Nephron (organoid): ENCODE measurements at regions not wholly inside any gene's neighbourhood (a gene's known extent, or its start where the extent isn't known, plus 50 kb on each side); places are given as distances from the start of the nearest gene placed in this dataset.

Source experiments
- H3K27ac Mint-ChIP-seq, 3 experiments: 2 replicates each; pipeline ENCODE4 v1.8.0; 2020; ENCODE audit warnings: mixed read lengths in 3 of 3, mild to moderate bottlenecking in 2 of 3, moderate library complexity in 1 of 3
- H3K27me3 Mint-ChIP-seq: 2 replicates; pipeline ENCODE4 v1.8.0; 2021; ENCODE audit warnings: low read depth, mild to moderate bottlenecking, moderate library complexity, mixed read lengths
- H3K36me3 Mint-ChIP-seq: 2 replicates; pipeline ENCODE4 v1.8.0; 2020; ENCODE audit warnings: low read depth, mixed read lengths
- H3K4me1 Mint-ChIP-seq: 2 replicates; pipeline ENCODE4 v1.8.0; 2020; ENCODE audit warnings: mixed read lengths
- H3K4me3 Mint-ChIP-seq, 3 experiments: 2 replicates each; pipeline ENCODE4 v1.8.0; 2020; ENCODE audit warnings: mild to moderate bottlenecking in 3 of 3, mixed read lengths in 3 of 3, moderate library complexity in 2 of 3
- H3K9me3 Mint-ChIP-seq: 2 replicates; pipeline ENCODE4 v1.8.0; 2020; ENCODE audit warnings: mixed read lengths
- CTCF ChIP-seq, 3 experiments: fragments of 200-600 bp; sonication (generic); IDR thresholded peaks; one replicate each; pipeline ENCODE4 v1.5.0; 2021; ENCODE audit warnings: antibody characterized with exemption in 3 of 3; ENCODE audit not compliant: unreplicated experiment in 3 of 3

- Mint-ChIP-seq H3K27ac (no peak overlapping the region), H3K4me1 (no peaks in the 10 kb centered on the region), H3K27me3 (peaks cover 12% of the 10 kb centered on the region), H3K36me3 (no peaks in the 10 kb centered on the region), H3K9me3 (peaks cover 7% of the 10 kb centered on the region), H3K4me3 (no peak overlapping the region)
- no peak for TF ChIP-seq CTCF (IDR thresholded peaks at IDR 0.05; ENCODE audit: unreplicated experiment in 3 of 3)
Observed at GRCh38 chr5:3913279-3913678, 317.6 kb downstream of the IRX1 start.

- no peaks in the 10 kb centered on the region for H3K4me1 Mint-ChIP-seq
- H3K27ac Mint-ChIP-seq, result no peak overlapping the region
- no peak overlapping the region for H3K4me3 Mint-ChIP-seq
- peaks cover 7% of the 10 kb centered on the region for H3K27me3 Mint-ChIP-seq
- H3K36me3 Mint-ChIP-seq, result no peaks in the 10 kb centered on the region
- peaks cover 8% of the 10 kb centered on the region for H3K9me3 Mint-ChIP-seq
- no peak for TF ChIP-seq CTCF (IDR thresholded peaks at IDR 0.05; ENCODE audit: unreplicated experiment in 3 of 3)
Observed at GRCh38 chr5:3925022-3925421, 329.4 kb downstream of the IRX1 start.

- Mint-ChIP-seq H3K4me1 (no peaks in the 10 kb centered on the region), H3K27ac (no peak overlapping the region), H3K9me3 (peaks cover 4% of the 10 kb centered on the region), H3K36me3 (no peaks in the 10 kb centered on the region), H3K27me3 (peaks cover 7% of the 10 kb centered on the region), H3K4me3 (no peak overlapping the region)
- no peak for TF ChIP-seq CTCF (IDR thresholded peaks at IDR 0.05; ENCODE audit: unreplicated experiment in 3 of 3)
Observed at GRCh38 chr5:3925935-3926334, 330.3 kb downstream of the IRX1 start.

- Mint-ChIP-seq H3K4me1 (no peaks in the 10 kb centered on the region), H3K27ac (no peak overlapping the region), H3K4me3 (no peak overlapping the region), H3K9me3 (peaks cover 4% of the 10 kb centered on the region), H3K36me3 (no peaks in the 10 kb centered on the region), H3K27me3 (peaks cover 7% of the 10 kb centered on the region)
- no peak for TF ChIP-seq CTCF (IDR thresholded peaks at IDR 0.05; ENCODE audit: unreplicated experiment in 3 of 3)
Observed at GRCh38 chr5:3929799-3930198, 334.2 kb downstream of the IRX1 start.

GRCh38 chr5:3931976-3932375 is 336.3 kb downstream of the IRX1 start:
- Mint-ChIP-seq H3K27me3 (peaks cover 2% of the 10 kb centered on the region), H3K9me3 (peaks cover 6% of the 10 kb centered on the region), H3K27ac (no peak overlapping the region), H3K4me1 (no peaks in the 10 kb centered on the region), H3K36me3 (no peaks in the 10 kb centered on the region), H3K4me3 (no peak overlapping the region)
- TF ChIP-seq CTCF (IDR thresholded peaks at IDR 0.05; ENCODE audit: unreplicated experiment in 3 of 3), result no peak

- Mint-ChIP-seq H3K4me1 (no peaks in the 10 kb centered on the region), H3K27me3 (no peaks in the 10 kb centered on the region), H3K9me3 (peaks cover 6% of the 10 kb centered on the region), H3K27ac (no peak overlapping the region), H3K36me3 (no peaks in the 10 kb centered on the region), H3K4me3 (no peak overlapping the region)
- TF ChIP-seq CTCF (IDR thresholded peaks at IDR 0.05; ENCODE audit: unreplicated experiment in 3 of 3), result no peak
Observed at GRCh38 chr5:3933536-3933935, 337.9 kb downstream of the IRX1 start.
